ENCODE measurements at regions not wholly inside any gene's neighbourhood (a gene's known extent, or its start where the extent isn't known, plus 50 kb on each side); places are given as distances from the start of the nearest gene placed in this dataset.
A peak's percentile ranks its signal among the peaks of the same experiment; 100 is the strongest.

GRCh38 chr14:71549421-71550050 is 382.7 kb upstream of the RGS6 start:
- no peak for ATAC-seq (ENCODE audit: poor library complexity)
- no peak overlapping the region for H3K4me3 Mint-ChIP-seq
- no peak for TF ChIP-seq CTCF (IDR thresholded peaks at IDR 0.05)

GRCh38 chr14:71550367-71550766 is 381.9 kb upstream of the RGS6 start:
- Histone ChIP-seq H3K9me3 (ENCODE audit: control insufficient read depth in 1 of 2, insufficient read depth in 1 of 2, low read length in 2 of 2) (no peaks in the 10 kb centered on the region), H3K27ac (ENCODE audit: low read depth in 1 of 2, low read length in 2 of 2) (no peak overlapping the region), H3K36me3 (ENCODE audit: insufficient read depth, low read length) (no peaks in the 10 kb centered on the region), H3K4me3 (ENCODE audit: low read length) (no peak overlapping the region), H3K4me1 (ENCODE audit: insufficient read depth, low read length) (peaks cover 4% of the 10 kb centered on the region), H3K27me3 (ENCODE audit: control insufficient read depth in 1 of 2, insufficient read depth in 2 of 2, low read length in 2 of 2) (no peaks in the 10 kb centered on the region)
- Mint-ChIP-seq H3K27me3 (no peaks in the 10 kb centered on the region), H3K4me3 (no peak overlapping the region), H3K4me1 (ENCODE audit: low read depth) (peaks cover 41% of the 10 kb centered on the region), H3K27ac (no peak overlapping the region), H3K9me3 (no peaks in the 10 kb centered on the region), H3K36me3 (ENCODE audit: low read depth) (no peaks in the 10 kb centered on the region)
- intact Hi-C loops (cut with DNase I, micrococcal nuclease): no loop called here
- ChIA-PET POLR2A (no interaction called here), CTCF (no interaction called here)
- no peak for ATAC-seq (ENCODE audit: poor library complexity)
- DNase-seq: no peak
- no peak for TF ChIP-seq CTCF (IDR thresholded peaks at IDR 0.05)

More at GRCh38 chr14:71549421-71550050, 382.7 kb upstream of the RGS6 start:
- Histone ChIP-seq H3K9me3 (ENCODE audit: control insufficient read depth in 1 of 2, insufficient read depth in 1 of 2, low read length in 2 of 2) (no peaks in the 10 kb centered on the region), H3K27me3 (ENCODE audit: control insufficient read depth in 1 of 2, insufficient read depth in 2 of 2, low read length in 2 of 2) (no peaks in the 10 kb centered on the region), H3K36me3 (ENCODE audit: insufficient read depth, low read length) (no peaks in the 10 kb centered on the region), H3K4me1 (ENCODE audit: insufficient read depth, low read length) (no peaks in the 10 kb centered on the region), H3K4me3 (ENCODE audit: low read length) (no peak overlapping the region), H3K27ac (ENCODE audit: low read depth in 1 of 2, low read length in 2 of 2) (no peak overlapping the region)
- ChIA-PET POLR2A (no interaction called here), CTCF (no interaction called here)
- Mint-ChIP-seq H3K36me3 (ENCODE audit: low read depth) (no peaks in the 10 kb centered on the region), H3K9me3 (no peaks in the 10 kb centered on the region), H3K4me1 (ENCODE audit: low read depth) (peaks cover 32% of the 10 kb centered on the region), H3K27me3 (no peaks in the 10 kb centered on the region), H3K27ac (no peak overlapping the region)
- no peak for DNase-seq
- intact Hi-C loops (cut with DNase I, micrococcal nuclease): no loop called here

GRCh38 chr14:71551291-71551950 is 380.8 kb upstream of the RGS6 start:
- Histone ChIP-seq H3K9me3 (ENCODE audit: control insufficient read depth in 1 of 2, insufficient read depth in 1 of 2, low read length in 2 of 2) (no peaks in the 10 kb centered on the region), H3K36me3 (ENCODE audit: insufficient read depth, low read length) (no peaks in the 10 kb centered on the region), H3K4me1 (ENCODE audit: insufficient read depth, low read length) (peaks cover 11% of the 10 kb centered on the region), H3K4me3 (ENCODE audit: low read length) (no peak overlapping the region), H3K27me3 (ENCODE audit: control insufficient read depth in 1 of 2, insufficient read depth in 2 of 2, low read length in 2 of 2) (no peaks in the 10 kb centered on the region), H3K27ac (ENCODE audit: low read depth in 1 of 2, low read length in 2 of 2) (no peak overlapping the region)
- Mint-ChIP-seq H3K4me3 (no peak overlapping the region), H3K27ac (peak overlapping the region; percentile 14), H3K4me1 (ENCODE audit: low read depth) (peaks cover 51% of the 10 kb centered on the region), H3K36me3 (ENCODE audit: low read depth) (no peaks in the 10 kb centered on the region), H3K9me3 (no peaks in the 10 kb centered on the region), H3K27me3 (no peaks in the 10 kb centered on the region)
- POLR2A ChIA-PET: no interaction called here
- DNase-seq (no peak), ATAC-seq (ENCODE audit: poor library complexity) (no peak)
- intact Hi-C loops (cut with DNase I, micrococcal nuclease): no loop called here
- TF ChIP-seq CTCF (IDR thresholded peaks at IDR 0.05): no peak
- CTCF ChIA-PET: no interaction called here
